ENCODE measurements at regions not wholly inside any gene's neighbourhood (a gene's known extent, or its start where the extent isn't known, plus 50 kb on each side); places are given as distances from the start of the nearest gene placed in this dataset.

DNA sequence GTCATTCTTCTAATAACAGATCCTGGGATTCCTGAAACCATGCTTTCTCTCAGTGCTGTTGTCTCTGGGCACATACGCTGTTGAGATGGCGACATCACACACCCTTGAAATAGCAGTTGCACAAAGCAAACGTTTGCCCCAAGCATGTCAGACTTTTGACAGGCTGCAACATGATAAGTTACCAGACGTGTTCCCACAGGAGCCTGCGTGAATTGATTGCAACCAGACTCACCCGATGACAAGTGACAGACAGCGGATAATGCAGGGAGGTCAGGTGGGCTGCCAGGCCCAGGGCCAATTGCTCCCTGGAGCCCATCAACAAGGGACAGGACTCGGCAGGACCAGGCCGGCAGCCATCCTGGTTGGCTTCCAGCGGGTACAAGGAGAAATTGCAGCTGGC lies 310.9 kb downstream of the SIPA1L2 start:
- TF ChIP-seq CTCF (IDR thresholded peaks at IDR 0.05) = no peak
- no peak for TF ChIP-seq POLR2AphosphoS5 (IDR thresholded peaks at IDR 0.05; ENCODE audit: low read depth, low read length)
- TF ChIP-seq, protein P1, sequence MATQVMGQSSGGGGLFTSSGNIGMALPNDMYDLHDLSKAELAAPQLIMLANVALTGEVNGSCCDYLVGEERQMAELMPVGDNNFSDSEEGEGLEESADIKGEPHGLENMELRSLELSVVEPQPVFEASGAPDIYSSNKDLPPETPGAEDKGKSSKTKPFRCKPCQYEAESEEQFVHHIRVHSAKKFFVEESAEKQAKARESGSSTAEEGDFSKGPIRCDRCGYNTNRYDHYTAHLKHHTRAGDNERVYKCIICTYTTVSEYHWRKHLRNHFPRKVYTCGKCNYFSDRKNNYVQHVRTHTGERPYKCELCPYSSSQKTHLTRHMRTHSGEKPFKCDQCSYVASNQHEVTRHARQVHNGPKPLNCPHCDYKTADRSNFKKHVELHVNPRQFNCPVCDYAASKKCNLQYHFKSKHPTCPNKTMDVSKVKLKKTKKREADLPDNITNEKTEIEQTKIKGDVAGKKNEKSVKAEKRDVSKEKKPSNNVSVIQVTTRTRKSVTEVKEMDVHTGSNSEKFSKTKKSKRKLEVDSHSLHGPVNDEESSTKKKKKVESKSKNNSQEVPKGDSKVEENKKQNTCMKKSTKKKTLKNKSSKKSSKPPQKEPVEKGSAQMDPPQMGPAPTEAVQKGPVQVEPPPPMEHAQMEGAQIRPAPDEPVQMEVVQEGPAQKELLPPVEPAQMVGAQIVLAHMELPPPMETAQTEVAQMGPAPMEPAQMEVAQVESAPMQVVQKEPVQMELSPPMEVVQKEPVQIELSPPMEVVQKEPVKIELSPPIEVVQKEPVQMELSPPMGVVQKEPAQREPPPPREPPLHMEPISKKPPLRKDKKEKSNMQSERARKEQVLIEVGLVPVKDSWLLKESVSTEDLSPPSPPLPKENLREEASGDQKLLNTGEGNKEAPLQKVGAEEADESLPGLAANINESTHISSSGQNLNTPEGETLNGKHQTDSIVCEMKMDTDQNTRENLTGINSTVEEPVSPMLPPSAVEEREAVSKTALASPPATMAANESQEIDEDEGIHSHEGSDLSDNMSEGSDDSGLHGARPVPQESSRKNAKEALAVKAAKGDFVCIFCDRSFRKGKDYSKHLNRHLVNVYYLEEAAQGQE (IDR thresholded peaks at IDR 0.05; ENCODE audit: insufficient read depth in 1 of 2, low read depth in 2 of 2, low read length in 1 of 2) = no peak
- TF ChIP-seq SIN3A (IDR thresholded peaks at IDR 0.05; ENCODE audit: borderline replicate concordance, insufficient read depth, low read depth, low read length) = no peak
